Spleen (tissue), 7 donors: ENCODE measurements at regions not wholly inside any gene's neighbourhood (a gene's known extent, or its start where the extent isn't known, plus 50 kb on each side); places are given as distances from the start of the nearest gene placed in this dataset.

Experiments
- CTCF ChIP-seq, 11 experiments: fragments of 200-600 bp in 7 of 11; fragments of 450-650 bp in 4 of 11; sonication (generic) in 4 of 11; IDR thresholded peaks in 8 of 11; conservative IDR thresholded peaks in 3 of 11; 1 replicate in 7 of 11; 2 replicates in 4 of 11; pipeline versions ENCODE4 v1.4.0 to v1.8.0; 2016 to 2021; ENCODE audit warnings: antibody characterized with exemption in 11 of 11, inconsistent platforms in 4 of 11, mild to moderate bottlenecking in 1 of 11
- POLR2A ChIP-seq, 3 donors: fragments of 450-650 bp; IDR thresholded peaks; one replicate each; pipeline ENCODE4 v1.5.1; 2017; ENCODE audit warnings: antibody characterized with exemption in 3 of 3, mild to moderate bottlenecking in 1 of 3
- donor health status: DM: no; HTN: no; CAD: no; lungs with moderate emphysema.
- donor health status: DM: no; HTN: no; CAD: no.
- donor health status: DM: no; HTN: no; CAD: no.

DNA sequence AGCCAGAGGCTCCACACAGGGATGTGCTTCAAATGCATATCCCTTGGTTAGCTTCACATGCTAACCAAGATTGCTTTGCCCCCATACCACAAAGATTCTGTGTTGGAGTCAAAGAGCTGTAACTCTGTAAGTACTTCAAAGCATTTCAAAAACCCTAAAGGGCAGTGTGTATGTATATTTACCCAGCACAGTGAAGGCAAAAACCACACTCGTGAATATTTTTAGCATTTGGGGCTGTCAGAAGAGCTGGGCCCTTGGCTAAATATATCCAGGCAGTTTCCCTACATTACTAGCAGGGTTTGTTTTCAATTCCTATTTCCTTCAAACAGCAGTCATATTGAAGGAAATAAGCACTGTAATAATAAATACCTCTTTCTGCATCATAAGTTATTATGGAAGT lies 84.2 kb upstream of the STEAP1B start:
- TF ChIP-seq CTCF (IDR thresholded peaks at IDR 0.05 in 8 of 11, conservative IDR thresholded peaks at IDR 0.05 in 3 of 11): no peak
- TF ChIP-seq POLR2A (IDR thresholded peaks at IDR 0.05): no peak
